RWPE2 (cell line): ENCODE measurements at regions not wholly inside any gene's neighbourhood (a gene's known extent, or its start where the extent isn't known, plus 50 kb on each side); places are given as distances from the start of the nearest gene placed in this dataset.

Experiments
- ATAC-seq: fragments of 200-7000 bp; cut with Tn5 transposase; 3 replicates; pipeline ENCODE4 v1.9.1; 2021; ENCODE audit warnings: low read depth
- DNase-seq: peaks from one replicate; pipeline ENCODE4 v3.0.0-alpha.2; 2020; ENCODE audit warnings: low spot score
- H3K27ac ChIP-seq: fragments of 450-650 bp; 2 replicates; pipeline ENCODE4 v1.5.1; 2017; ENCODE audit warnings: mild to moderate bottlenecking; ENCODE audit not compliant: poor library complexity, severe bottlenecking
- H3K27me3 ChIP-seq: fragments of 250-450 bp; sonication (Bioruptor Pico); 2 replicates; pipeline ENCODE4 v1.5.1; 2021; ENCODE audit warnings: mild to moderate bottlenecking, moderate library complexity; ENCODE audit not compliant: insufficient read depth, poor library complexity, severe bottlenecking
- H3K36me3 ChIP-seq: fragments of 250-450 bp; sonication (Bioruptor Pico); 2 replicates; pipeline ENCODE4 v1.5.1; 2020; ENCODE audit warnings: low read depth, mild to moderate bottlenecking, moderate library complexity
- H3K4me1 ChIP-seq: fragments of 250-450 bp; sonication (Bioruptor Pico); 2 replicates; pipeline ENCODE4 v1.5.1; 2021; ENCODE audit warnings: mild to moderate bottlenecking, moderate library complexity; ENCODE audit not compliant: insufficient read depth, poor library complexity, severe bottlenecking
- H3K4me3 ChIP-seq: fragments of 250-450 bp; sonication (Bioruptor Pico); 2 replicates; pipeline ENCODE4 v1.5.1; 2021; ENCODE audit warnings: mild to moderate bottlenecking, moderate library complexity; ENCODE audit not compliant: severe bottlenecking
- H3K9me3 ChIP-seq: fragments of 250-450 bp; sonication (Bioruptor Pico); 2 replicates; pipeline ENCODE4 v1.5.1; 2021; ENCODE audit warnings: mild to moderate bottlenecking, moderate library complexity; ENCODE audit not compliant: severe bottlenecking
- TF ChIP-seq, protein P1 (sequence below): fragments of 450-650 bp; IDR thresholded peaks from one replicate; pipeline ENCODE4 v1.5.1; 2017; ENCODE audit warnings: mild to moderate bottlenecking, moderate library complexity; ENCODE audit not compliant: poor library complexity, severe bottlenecking

- no peak for ATAC-seq
- Histone ChIP-seq H3K4me1 (no peaks in the 10 kb centered on the region), H3K27ac (no peak overlapping the region), H3K27me3 (no peaks in the 10 kb centered on the region), H3K9me3 (no peaks in the 10 kb centered on the region), H3K36me3 (no peaks in the 10 kb centered on the region), H3K4me3 (no peak overlapping the region)
- TF ChIP-seq, protein P1, sequence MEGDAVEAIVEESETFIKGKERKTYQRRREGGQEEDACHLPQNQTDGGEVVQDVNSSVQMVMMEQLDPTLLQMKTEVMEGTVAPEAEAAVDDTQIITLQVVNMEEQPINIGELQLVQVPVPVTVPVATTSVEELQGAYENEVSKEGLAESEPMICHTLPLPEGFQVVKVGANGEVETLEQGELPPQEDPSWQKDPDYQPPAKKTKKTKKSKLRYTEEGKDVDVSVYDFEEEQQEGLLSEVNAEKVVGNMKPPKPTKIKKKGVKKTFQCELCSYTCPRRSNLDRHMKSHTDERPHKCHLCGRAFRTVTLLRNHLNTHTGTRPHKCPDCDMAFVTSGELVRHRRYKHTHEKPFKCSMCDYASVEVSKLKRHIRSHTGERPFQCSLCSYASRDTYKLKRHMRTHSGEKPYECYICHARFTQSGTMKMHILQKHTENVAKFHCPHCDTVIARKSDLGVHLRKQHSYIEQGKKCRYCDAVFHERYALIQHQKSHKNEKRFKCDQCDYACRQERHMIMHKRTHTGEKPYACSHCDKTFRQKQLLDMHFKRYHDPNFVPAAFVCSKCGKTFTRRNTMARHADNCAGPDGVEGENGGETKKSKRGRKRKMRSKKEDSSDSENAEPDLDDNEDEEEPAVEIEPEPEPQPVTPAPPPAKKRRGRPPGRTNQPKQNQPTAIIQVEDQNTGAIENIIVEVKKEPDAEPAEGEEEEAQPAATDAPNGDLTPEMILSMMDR = no peak
- peak; percentile 7 for DNase-seq
These were observed 267.1 kb downstream of the XXYLT1 start for GRCh38 chr3:195003893-195004289.

DNA sequence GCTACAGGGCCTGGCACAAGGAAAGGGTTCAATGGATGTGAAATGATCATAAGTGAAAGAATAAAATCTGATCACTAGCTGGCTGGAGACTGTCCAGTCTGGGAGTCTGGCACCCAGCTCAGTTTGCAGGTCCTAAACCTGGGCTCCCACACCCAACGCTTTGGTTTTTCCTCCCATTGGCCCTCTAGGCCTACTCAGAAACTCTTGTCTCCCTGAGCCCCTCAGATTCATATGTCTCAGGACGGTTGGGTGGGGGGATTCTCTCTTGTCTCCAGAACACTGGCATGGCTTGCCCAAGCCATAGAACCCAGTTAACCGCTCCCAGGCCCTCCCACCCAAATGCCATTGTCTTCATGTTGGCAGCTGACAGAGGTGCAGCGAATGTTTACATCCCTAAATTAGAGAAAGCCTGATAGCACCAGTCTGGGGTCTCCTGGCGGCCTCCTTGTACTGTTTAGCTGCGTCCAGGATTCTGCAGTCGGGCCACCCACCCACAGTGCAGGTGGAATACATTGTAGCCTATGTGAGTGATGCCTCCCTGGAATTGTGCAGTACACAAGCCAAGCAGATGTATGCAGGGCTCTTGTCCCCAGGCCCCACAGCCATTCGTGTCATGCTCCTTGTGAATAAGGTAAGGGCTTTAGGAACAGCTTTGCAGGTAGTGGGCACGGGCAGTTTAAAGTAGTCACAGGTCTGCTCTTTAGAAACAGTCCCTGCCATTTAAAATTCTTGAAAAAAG, 266.3 kb downstream of the XXYLT1 start:
- DNase-seq (peak; percentile 25), ATAC-seq (no peak)
- no peaks in the 10 kb centered on the region for H3K9me3 ChIP-seq
- no peaks in the 10 kb centered on the region for H3K4me1 ChIP-seq
- H3K27me3 ChIP-seq = no peaks in the 10 kb centered on the region
- no peak overlapping the region for H3K4me3 ChIP-seq
- TF ChIP-seq, protein P1 = no peak
- H3K27ac ChIP-seq = no peak overlapping the region
- H3K36me3 ChIP-seq = no peaks in the 10 kb centered on the region

DNA sequence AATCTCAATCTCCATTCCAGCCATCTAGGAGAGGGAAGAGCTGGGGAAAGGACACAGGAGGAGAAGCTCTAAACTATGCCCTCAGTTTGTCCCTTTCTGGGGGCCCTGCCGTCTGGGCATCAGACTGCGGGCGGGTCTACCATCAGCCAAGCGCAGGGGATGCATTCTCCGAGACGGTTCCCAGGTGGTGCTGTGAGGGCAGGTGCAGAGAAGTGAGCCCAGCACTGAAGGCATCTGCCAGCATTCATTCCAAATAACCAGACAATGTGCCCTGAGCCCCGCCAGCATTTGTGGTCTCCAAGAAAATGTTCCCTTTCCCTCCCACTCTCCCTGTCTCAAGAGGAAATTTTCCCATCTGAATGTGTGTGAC, 265.7 kb downstream of the XXYLT1 start:
- no peaks in the 10 kb centered on the region for H3K9me3 ChIP-seq
- ATAC-seq = no peak
- no peaks in the 10 kb centered on the region for H3K36me3 ChIP-seq
- TF ChIP-seq, protein P1 = no peak
- no peaks in the 10 kb centered on the region for H3K4me1 ChIP-seq
- DNase-seq = peak; percentile 49
- H3K27ac ChIP-seq = no peak overlapping the region
- H3K27me3 ChIP-seq = no peaks in the 10 kb centered on the region
- H3K4me3 ChIP-seq = no peak overlapping the region

DNA sequence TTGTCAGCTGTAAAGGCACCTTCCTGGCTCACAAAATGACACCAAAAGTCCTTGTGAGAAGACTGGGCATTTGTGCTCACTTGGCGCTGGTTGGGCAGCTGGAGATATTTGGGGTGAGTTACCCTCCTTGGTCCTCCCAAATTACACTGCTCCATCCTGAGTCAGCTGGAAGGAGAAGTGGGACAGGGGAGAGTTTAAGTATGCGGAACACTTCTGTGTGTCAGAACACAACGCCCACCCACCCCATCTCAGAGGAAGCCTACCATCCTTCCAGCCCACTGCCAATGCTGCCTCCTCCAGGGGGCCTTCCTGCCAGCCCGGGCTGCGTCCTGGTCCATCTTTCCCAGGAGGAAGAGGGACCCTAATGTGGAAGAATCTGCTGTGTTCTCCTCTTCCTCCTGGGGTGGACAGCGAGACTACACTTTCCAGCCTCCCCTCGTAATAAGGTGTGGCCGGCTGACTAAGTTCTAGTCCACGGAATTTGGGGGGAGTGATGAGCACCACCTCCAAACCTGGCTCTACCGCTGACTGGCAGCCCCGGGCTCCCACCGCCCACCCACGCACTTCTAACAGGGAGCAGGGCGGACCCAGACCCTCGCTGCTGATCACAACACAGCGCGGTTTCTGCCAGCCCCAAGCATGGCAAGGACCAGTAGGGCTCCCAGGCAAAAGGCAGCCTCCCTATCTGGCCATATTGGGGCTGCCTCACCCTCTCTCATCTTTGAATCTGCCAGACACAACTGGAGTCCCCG, 265.0 kb downstream of the XXYLT1 start:
- no peak for ATAC-seq
- H3K4me1 ChIP-seq = no peaks in the 10 kb centered on the region
- TF ChIP-seq, protein P1 = no peak

GRCh38 chr3:195007151-195007550, 263.8 kb downstream of the XXYLT1 start:
- ATAC-seq (no peak), DNase-seq (no peak)
- Histone ChIP-seq H3K27ac (no peak overlapping the region), H3K36me3 (no peaks in the 10 kb centered on the region), H3K4me3 (no peak overlapping the region), H3K9me3 (no peaks in the 10 kb centered on the region), H3K4me1 (no peaks in the 10 kb centered on the region), H3K27me3 (no peaks in the 10 kb centered on the region)
- TF ChIP-seq, protein P1 = no peak

More for the DNA sequence above, 265.0 kb downstream of the XXYLT1 start:
- Histone ChIP-seq H3K27me3 (no peaks in the 10 kb centered on the region), H3K9me3 (no peaks in the 10 kb centered on the region), H3K36me3 (no peaks in the 10 kb centered on the region), H3K4me3 (no peak overlapping the region), H3K27ac (no peak overlapping the region)
- DNase-seq = peak; percentile 37
